CD4-positive, alpha-beta T cell treated with Interleukin-21 for 1 hour (primary cell): ENCODE measurements at regions not wholly inside any gene's neighbourhood (a gene's known extent, or its start where the extent isn't known, plus 50 kb on each side); places are given as distances from the start of the nearest gene placed in this dataset.

ENCODE experiments used
- DNase-seq: peaks from one replicate; pipeline ENCODE4 v3.0.0-alpha.2; 2020

DNA sequence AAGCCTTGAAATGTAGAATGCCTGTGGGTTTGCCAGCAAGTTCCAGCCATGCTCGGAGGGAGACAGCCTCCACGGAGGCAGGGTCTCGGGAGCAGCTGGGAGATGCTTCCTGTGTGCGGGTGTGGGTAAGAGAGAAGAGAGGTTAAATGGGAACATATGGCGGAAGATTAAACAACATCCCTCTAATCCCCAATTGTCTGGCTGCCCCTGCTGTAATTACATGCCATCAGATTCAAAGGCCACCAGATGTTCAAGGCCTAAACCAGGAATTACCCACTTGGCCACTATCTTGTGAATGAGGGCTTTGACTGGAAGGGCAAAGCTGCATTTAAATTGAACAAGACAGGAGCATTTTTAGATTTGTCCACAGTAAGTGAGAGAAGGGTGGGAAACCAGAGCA lies 81.4 kb upstream of the BACE2 start:
- DNase-seq = no peak

DNA sequence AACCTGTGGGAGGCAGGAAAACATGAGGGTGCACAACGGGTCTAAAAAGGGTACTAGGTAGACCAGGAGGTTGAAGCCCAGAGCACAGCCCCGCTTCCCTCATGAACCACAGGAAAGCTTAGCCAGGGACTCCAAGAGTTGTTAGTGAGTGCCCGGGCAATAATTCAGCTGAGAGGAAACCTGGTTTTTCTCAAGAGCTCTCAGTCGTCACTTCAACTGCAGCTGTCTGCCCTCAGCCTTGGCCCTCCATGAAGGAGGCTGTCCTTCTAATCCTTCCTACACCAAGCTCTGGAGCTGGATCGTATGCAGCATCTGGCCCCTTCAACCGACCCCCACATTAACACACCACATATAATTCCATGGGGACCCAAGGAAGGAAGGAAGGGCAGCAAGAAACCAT lies 77.0 kb upstream of the BACE2 start:
- DNase-seq = no peak

DNA sequence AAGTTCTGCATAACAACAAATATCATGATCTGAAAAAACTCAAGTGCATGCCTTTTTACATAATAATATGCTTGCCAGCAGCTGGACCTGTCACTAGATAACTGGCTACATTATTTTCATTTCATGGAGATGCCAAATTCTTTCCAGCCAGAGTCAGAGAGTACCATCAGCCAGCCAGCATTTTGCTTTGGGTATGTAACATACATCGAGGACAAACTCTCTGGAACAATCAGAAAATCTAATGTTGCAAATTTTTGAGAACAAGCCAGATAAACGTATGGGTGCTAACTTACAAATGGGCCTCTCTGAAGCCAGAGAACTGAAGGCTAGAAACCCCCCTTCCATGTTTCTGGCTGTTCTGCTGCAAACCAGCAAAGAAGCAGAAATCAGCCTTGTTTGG lies 76.3 kb upstream of the BACE2 start:
- no peak for DNase-seq

DNA sequence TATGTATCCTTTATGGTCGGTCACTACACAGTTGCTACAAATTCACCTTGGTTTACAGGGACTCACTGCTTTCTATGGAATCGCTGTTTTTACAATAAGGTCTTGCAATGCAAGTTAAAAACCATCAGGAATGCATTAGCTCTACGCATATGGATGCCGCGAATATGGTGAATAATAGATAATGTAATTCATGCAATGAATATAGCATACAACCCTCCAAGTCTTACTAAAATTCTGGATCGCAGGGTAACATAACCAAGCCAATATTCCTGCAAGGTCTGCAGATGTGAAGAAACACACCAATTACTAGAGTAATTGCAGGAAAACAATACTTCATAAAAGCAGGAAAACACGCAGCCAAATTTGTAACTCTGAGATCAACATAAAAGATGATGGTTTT lies 75.6 kb upstream of the BACE2 start:
- no peak for DNase-seq

DNA sequence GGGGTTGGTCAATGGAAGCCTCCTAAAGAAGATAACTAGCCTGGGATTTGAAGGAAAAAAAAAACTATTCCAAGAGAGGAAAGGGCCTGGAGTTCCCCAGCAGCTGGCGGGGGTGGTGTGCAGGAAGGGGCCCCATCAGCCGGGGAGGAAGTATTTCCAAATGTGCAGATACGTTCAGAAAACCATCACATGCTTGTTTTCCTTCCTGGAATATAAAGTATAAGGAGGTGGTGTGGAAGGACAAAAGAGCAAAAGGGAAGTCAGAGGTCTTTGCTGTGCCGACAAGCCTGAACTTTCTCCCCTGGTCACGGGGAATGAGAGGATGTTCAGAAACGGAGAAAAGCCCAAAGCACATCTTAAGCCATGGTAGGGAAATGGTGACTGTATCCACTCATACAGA lies 72.0 kb upstream of the BACE2 start:
- no peak for DNase-seq

DNA sequence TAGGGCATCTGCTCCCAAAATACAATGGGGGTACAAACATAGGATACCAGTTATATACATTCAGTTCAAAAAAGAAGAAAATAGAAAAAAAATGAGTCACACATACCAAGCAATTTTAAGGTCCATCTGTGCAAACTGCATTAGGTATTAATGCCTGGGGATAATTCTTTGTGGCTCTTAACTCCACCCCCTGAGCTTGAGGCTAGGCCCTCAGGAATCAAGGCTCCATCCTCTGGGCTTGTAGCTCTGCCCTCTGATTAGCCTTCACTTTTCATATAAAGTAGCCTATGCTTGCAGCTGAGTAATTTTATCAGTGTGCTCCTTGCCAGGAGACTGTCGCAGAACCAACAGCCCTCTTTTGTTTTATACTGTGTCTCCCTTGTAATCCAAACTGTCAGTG lies 69.9 kb upstream of the BACE2 start:
- DNase-seq = no peak

DNA sequence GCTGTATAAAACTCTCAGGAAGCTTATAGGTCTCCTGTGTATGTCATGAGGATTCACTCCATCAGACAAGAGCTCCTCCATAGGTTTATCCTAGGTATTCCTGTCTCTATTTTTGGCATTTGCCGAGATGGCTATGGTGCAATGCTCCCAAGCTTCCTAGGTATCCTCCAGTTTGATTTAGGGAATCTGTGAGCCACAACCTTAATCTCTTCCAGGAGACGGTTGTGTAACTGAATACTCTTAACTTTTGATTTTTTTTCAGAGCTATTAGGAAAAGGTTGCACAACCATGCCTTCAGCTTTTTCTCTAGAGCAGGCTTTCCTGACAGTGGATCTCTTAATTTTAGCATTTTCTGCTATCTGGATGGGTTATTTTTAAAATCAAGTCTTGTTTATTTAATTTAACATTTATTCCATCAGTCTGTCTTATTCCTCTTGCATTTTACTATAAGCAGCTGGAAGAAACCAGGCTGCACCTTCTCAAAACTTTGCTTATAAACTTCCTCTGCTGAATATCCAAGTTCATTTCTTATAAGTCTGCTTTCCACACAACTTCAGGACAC lies 69.4 kb upstream of the BACE2 start:
- no peak for DNase-seq

DNA sequence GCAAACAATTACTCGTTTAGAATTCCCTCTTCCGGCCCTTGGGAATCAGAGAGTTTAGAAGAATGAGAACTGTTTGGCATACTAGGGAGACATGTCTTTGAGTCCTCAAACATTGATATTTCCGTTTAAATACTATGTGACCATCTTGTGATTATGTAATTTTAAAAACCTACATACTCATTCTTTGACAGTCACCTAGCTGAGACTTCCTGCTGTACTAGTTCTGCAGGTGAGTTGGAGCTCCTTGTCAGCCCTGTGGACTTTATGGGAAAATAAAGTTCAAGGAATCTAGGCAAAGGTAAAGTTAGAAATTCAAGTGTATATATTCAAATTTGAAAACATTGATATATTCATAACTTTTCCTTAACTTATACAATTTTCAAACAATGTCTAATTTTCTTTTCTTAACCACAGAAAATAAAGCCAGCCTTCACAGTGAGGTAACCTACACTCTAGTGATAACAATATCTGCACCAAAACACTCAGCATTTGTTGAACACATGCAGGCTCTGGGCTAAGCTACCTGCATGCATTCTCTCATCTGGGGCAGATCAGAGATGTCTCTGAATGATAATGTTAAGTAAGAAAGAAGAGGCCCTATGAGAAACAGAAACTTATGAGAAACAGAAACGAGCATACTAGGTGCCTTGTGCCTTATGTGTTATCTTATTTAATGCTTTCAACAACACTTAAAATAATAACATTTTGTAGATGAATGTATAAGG lies 67.0 kb upstream of the BACE2 start:
- no peak for DNase-seq

DNA sequence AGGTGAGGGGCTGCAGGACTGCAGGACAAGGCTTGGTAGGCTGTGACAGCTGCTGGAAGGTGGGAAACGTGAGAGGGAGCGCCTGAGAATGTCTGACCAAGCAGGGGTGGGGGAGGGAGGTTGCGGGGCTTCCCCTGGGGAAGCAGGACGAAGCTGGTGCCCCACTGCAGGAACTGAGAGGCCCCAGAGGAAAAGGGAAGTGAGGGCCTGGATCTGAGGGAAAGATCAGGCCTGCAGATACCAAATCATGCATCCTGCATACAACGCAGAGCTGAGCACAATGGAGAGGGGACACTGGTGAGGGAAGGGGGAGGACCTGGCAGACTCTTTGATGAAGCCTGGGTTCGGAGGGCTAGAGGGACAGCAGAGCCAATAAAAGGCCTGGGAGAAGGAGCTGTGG lies 65.7 kb upstream of the BACE2 start:
- no peak for DNase-seq

DNA sequence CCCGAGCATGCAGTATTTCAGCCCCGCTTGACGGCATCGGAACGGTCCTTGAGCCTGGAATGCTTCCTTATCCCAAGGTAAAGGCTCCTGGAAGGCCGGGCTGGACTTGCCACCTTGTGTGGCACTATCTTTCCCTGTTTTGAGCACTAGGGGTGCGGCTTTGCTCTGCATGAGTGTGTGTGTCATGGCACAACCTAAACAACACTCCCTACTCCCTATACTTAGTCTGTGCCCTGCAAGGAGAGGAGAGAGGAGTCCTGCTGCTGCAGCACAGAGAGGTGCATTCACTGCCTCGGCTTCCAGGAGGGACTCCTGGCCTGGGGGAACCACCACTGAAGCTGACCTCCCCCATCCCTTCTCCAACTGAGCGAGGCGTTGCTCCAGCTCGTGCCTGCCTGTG lies 60.4 kb upstream of the BACE2 start:
- DNase-seq = no peak

DNA sequence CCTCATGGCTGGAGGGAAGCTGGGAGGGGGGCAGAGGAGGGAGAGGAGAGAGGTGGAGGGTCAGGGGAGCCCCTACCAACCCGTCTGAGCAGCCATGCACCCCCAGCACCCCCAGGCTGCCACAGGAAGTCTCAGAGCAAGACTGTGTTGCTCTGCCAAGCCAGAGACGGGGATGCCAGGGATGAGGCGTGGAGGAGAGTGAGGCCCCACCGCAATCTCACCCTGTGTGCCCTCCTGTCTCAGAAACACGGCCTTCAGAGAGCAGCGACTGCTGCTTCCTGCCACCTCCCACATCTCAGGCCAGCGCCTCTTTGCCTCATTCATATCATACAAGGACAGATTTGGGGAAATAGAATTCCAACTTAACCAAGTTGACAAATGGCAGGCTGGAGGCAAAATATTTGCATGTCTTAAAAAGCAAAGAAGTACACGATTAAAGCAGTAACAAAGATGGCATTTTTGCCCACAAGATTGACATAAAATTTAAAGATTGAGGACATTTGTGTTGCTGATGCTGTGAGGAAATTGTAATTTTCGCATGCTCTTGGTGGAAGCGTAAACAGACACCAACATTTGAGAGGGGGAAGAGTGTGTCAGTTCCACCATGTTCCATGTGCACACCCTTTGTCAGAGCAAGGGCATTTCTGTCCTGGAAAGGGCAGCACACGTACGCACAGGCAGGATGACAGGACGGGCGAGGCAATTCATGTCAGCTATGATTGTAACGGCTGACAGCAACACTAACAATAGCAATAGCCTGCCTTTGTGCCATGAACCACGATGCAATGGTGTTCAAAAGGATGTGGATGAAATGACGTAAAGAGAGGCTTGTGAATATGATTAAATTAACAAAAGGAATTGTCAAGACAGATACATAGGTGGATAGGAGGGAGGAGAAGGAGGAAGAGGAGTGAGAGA lies 59.0 kb upstream of the BACE2 start:
- no peak for DNase-seq

DNA sequence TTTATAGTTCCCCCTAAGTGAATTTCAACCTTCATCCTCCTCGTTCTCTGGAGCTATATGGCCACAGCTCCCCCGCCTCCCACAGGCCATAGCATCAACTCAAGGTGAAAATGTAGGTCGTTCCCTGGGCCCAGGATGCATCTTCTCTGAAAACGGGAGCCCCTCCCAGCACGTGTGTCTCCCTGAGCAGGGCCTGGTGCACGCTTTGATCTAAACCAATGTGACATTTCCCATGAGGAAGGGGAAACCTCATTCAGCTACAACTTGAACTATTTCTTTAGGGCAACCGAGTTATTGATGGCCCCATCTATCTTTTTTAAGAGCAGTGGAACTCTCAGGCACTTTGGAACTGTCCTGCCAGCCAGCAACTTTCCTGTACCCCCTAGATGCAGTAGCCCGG lies 57.8 kb upstream of the BACE2 start:
- no peak for DNase-seq

DNA sequence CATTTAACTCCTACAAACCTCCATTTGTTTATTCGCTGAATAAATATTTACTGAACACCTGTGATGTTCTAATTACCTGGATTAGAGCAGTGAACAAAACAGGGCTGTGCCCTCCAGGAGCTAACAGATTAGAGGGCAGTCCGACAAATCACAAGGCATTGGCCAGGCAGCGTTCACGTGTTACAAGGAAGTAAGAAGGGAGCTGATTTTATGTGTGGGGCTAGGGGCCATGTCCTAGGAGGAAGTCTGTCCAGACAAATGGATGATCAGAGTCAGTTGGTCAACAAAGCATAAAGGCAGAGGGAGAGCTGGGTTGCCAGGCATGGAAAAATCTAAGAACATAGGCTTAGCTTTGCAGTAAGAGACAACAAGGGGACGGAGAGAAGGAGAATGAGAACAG lies 57.3 kb upstream of the BACE2 start:
- no peak for DNase-seq

DNA sequence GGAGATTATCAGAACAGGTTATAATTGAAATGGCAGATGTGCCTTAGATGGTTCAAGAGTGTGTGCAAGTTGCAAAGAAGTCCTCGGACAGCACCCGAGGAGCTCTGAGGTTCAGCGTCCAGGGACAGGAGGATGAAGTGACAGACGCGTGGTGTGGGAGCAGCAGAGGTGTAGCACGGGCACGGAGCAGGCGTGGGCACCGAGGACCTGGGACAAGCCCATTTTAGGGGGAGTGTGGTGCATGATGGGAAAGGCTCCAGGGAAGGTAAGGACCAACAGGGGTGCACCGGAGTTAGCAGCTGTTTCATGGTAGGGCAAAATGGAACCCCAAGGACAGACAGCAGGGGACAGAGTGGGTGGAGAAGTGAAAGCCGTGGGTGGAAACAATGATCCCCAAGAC lies 56.3 kb upstream of the BACE2 start:
- DNase-seq = no peak

DNA sequence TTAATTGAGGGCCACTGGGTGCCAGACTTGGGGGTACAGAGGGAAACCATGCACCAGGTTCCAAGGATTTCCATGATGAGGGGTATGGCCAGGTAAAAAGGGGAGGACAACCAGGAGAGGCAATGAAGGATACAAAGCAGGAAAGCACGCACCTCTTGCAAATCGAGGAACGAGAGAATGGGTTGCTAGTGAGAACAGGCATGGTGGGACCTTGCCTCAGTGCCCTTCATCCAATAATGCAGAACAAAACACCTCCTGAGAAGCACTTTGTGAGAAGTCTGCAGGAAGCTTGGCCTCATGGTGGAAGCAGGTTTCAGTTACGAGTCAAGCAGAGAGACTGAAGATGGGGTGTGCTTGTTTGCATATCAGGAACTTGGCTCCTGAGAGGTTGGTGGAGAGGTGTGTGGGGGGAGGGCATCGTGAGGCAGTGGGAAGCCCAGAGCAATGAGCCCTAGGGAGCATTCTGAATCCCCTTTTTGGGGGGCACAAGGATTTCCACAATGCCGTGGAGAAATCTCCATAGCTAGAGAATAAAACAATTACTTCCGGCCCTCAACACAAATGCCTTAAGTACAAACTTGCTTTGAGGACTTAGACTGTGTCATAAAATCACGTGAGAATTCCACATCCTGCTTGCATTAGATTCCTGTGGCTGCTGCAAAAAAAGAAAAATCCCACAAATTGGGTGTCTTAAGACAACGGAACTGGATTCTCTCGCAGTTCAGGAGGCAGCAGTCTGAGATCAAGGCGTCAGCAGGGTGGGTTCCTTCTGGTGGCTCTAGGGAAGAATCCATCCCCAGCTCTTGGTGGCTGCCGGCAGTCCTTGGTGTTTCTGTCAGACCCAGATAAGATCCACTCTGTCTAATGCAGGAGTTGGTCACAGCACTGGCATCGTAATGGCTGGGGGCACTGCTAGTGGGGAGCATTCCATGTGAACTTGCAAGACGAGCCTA lies 54.9 kb upstream of the BACE2 start:
- DNase-seq = no peak

DNA sequence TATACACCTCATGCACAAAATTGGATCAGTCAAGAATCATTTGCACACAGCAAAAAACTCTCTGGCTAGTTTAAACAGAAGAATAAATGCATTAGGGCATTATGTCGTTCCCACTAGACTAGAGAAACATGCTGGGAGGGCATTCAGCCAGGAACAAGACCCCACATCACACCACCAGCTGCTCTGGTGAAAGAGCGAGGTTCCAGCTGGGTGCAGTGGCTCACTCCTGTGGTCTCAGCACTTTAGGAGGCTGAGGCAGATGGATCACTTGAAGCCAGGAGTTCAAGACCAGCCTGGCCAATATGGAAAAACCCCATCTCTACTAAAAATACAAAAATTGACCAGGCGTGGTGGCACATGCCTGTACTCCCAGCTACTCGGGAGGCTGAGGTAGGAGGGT lies 52.1 kb upstream of the BACE2 start:
- DNase-seq = no peak
